SH-SY5Y (cell line): ENCODE measurements at regions not wholly inside any gene's neighbourhood (a gene's known extent, or its start where the extent isn't known, plus 50 kb on each side); places are given as distances from the start of the nearest gene placed in this dataset.

Experiments used
- GATA2 ChIP-seq: IDR thresholded peaks from 2 replicates; pipeline ENCODE4 v1.6.1; 2011; ENCODE audit warnings: mild to moderate bottlenecking, low read depth, low read length
- GATA3 ChIP-seq: IDR thresholded peaks from 2 replicates; pipeline ENCODE4 v1.6.1; 2011; ENCODE audit warnings: low read depth, mild to moderate bottlenecking, low read length, moderate library complexity

GRCh38 chr9:106218427-106218826, 524.1 kb downstream of the TMEM38B start:
- TF ChIP-seq GATA2 (no peak), GATA3 (no peak)
